Nephron (organoid): ENCODE measurements at regions not wholly inside any gene's neighbourhood (a gene's known extent, or its start where the extent isn't known, plus 50 kb on each side); places are given as distances from the start of the nearest gene placed in this dataset.

Source experiments
- H3K27ac Mint-ChIP-seq, 3 experiments: 2 replicates each; pipeline ENCODE4 v1.8.0; 2020; ENCODE audit warnings: mixed read lengths in 3 of 3, mild to moderate bottlenecking in 2 of 3, moderate library complexity in 1 of 3
- H3K27me3 Mint-ChIP-seq: 2 replicates; pipeline ENCODE4 v1.8.0; 2021; ENCODE audit warnings: low read depth, mild to moderate bottlenecking, moderate library complexity, mixed read lengths
- H3K36me3 Mint-ChIP-seq: 2 replicates; pipeline ENCODE4 v1.8.0; 2020; ENCODE audit warnings: low read depth, mixed read lengths
- H3K4me1 Mint-ChIP-seq: 2 replicates; pipeline ENCODE4 v1.8.0; 2020; ENCODE audit warnings: mixed read lengths
- H3K4me3 Mint-ChIP-seq, 3 experiments: 2 replicates each; pipeline ENCODE4 v1.8.0; 2020; ENCODE audit warnings: mild to moderate bottlenecking in 3 of 3, mixed read lengths in 3 of 3, moderate library complexity in 2 of 3
- H3K9me3 Mint-ChIP-seq: 2 replicates; pipeline ENCODE4 v1.8.0; 2020; ENCODE audit warnings: mixed read lengths
- CTCF ChIP-seq, 3 experiments: fragments of 200-600 bp; sonication (generic); IDR thresholded peaks; one replicate each; pipeline ENCODE4 v1.5.0; 2021; ENCODE audit warnings: antibody characterized with exemption in 3 of 3; ENCODE audit not compliant: unreplicated experiment in 3 of 3

- TF ChIP-seq CTCF (IDR thresholded peaks at IDR 0.05; ENCODE audit: unreplicated experiment in 3 of 3): no peak
- Mint-ChIP-seq H3K27ac (no peak overlapping the region), H3K9me3 (no peaks in the 10 kb centered on the region), H3K27me3 (no peaks in the 10 kb centered on the region), H3K4me1 (no peaks in the 10 kb centered on the region), H3K4me3 (no peak overlapping the region), H3K36me3 (no peaks in the 10 kb centered on the region)
Measured at GRCh38 chr17:71276079-71276478, 844.7 kb upstream of the SOX9 start.

- H3K27me3 Mint-ChIP-seq: peaks cover 6% of the 10 kb centered on the region
- H3K4me1 Mint-ChIP-seq: peaks cover 15% of the 10 kb centered on the region
- no peaks in the 10 kb centered on the region for H3K9me3 Mint-ChIP-seq
Measured at GRCh38 chr17:71283486-71283885, 837.3 kb upstream of the SOX9 start.

GRCh38 chr17:71284032-71284755, 836.6 kb upstream of the SOX9 start:
- H3K36me3 Mint-ChIP-seq: no peaks in the 10 kb centered on the region
- peaks cover 15% of the 10 kb centered on the region for H3K4me1 Mint-ChIP-seq
- no peaks in the 10 kb centered on the region for H3K9me3 Mint-ChIP-seq
- H3K4me3 Mint-ChIP-seq: no peak overlapping the region
- TF ChIP-seq CTCF (IDR thresholded peaks at IDR 0.05; ENCODE audit: unreplicated experiment in 3 of 3): no peak
- H3K27me3 Mint-ChIP-seq: peaks cover 6% of the 10 kb centered on the region
- no peak overlapping the region for H3K27ac Mint-ChIP-seq

More at GRCh38 chr17:71283486-71283885, 837.3 kb upstream of the SOX9 start:
- Mint-ChIP-seq H3K4me3 (no peak overlapping the region), H3K27ac (no peak overlapping the region), H3K36me3 (no peaks in the 10 kb centered on the region)
- no peak for TF ChIP-seq CTCF (IDR thresholded peaks at IDR 0.05; ENCODE audit: unreplicated experiment in 3 of 3)

GRCh38 chr17:71286625-71287024, 834.2 kb upstream of the SOX9 start:
- H3K36me3 Mint-ChIP-seq: no peaks in the 10 kb centered on the region
- TF ChIP-seq CTCF (IDR thresholded peaks at IDR 0.05; ENCODE audit: unreplicated experiment in 3 of 3): no peak

GRCh38 chr17:71287071-71287823, 833.6 kb upstream of the SOX9 start:
- Mint-ChIP-seq H3K4me3 (peak overlapping the region; percentile 14 to 47 (median 46)), H3K4me1 (peaks cover 15% of the 10 kb centered on the region), H3K27ac (peak overlapping the region in 2 of 3 experiments; percentile 18 to 69), H3K36me3 (no peaks in the 10 kb centered on the region), H3K9me3 (no peaks in the 10 kb centered on the region), H3K27me3 (peaks cover 2% of the 10 kb centered on the region)
- no peak for TF ChIP-seq CTCF (IDR thresholded peaks at IDR 0.05; ENCODE audit: unreplicated experiment in 3 of 3)

More at GRCh38 chr17:71286625-71287024, 834.2 kb upstream of the SOX9 start:
- H3K27ac Mint-ChIP-seq: peak overlapping the region in 1 of 3 experiments; percentile 69
- peaks cover 15% of the 10 kb centered on the region for H3K4me1 Mint-ChIP-seq
- H3K27me3 Mint-ChIP-seq: peaks cover 6% of the 10 kb centered on the region
- H3K4me3 Mint-ChIP-seq: no peak overlapping the region
- H3K9me3 Mint-ChIP-seq: no peaks in the 10 kb centered on the region
